Mammary epithelial cell (primary cell): ENCODE measurements at regions not wholly inside any gene's neighbourhood (a gene's known extent, or its start where the extent isn't known, plus 50 kb on each side); places are given as distances from the start of the nearest gene placed in this dataset.

Experiments used
- EZH2 ChIP-seq: IDR thresholded peaks from 2 replicates; pipeline ENCODE4 v1.6.1; 2012; ENCODE audit warnings: low read length, inconsistent platforms, borderline replicate concordance
- TF ChIP-seq, protein P1 (sequence below), 2 donors: IDR thresholded peaks in 1 of 2; conservative IDR thresholded peaks in 1 of 2; 2 replicates each; pipeline ENCODE4 v1.5.1; 2011 to 2012; ENCODE audit warnings: inconsistent platforms in 2 of 2, low read length in 2 of 2, mild to moderate bottlenecking in 2 of 2, control low read depth in 1 of 2, low read depth in 1 of 2; ENCODE audit not compliant: insufficient read depth in 1 of 2; ENCODE audit errors: extremely low read depth in 1 of 2

DNA sequence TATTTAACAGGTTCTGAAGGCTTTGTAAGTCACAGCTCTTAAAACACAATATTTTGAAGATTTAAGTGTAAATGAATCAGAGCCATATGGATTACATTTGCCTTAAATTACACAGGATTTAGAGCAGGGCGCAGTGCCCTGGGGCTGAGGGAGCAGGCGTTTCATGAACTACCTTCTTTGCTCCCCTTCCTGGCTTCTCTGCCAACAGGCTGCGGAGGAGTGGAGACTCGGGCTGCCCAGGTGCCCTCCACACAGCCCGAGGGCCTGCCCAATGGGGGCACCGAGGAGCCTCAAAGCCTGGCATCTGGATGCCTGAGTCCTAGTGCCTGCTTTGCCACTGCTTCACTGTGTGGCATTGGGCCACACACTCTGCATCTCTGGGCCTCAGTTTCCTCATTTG lies 90.6 kb upstream of the HAND1 start:
- no peak for TF ChIP-seq EZH2
- TF ChIP-seq, protein P1, sequence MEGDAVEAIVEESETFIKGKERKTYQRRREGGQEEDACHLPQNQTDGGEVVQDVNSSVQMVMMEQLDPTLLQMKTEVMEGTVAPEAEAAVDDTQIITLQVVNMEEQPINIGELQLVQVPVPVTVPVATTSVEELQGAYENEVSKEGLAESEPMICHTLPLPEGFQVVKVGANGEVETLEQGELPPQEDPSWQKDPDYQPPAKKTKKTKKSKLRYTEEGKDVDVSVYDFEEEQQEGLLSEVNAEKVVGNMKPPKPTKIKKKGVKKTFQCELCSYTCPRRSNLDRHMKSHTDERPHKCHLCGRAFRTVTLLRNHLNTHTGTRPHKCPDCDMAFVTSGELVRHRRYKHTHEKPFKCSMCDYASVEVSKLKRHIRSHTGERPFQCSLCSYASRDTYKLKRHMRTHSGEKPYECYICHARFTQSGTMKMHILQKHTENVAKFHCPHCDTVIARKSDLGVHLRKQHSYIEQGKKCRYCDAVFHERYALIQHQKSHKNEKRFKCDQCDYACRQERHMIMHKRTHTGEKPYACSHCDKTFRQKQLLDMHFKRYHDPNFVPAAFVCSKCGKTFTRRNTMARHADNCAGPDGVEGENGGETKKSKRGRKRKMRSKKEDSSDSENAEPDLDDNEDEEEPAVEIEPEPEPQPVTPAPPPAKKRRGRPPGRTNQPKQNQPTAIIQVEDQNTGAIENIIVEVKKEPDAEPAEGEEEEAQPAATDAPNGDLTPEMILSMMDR (conservative IDR thresholded peaks at IDR 0.05 in 1 of 2, IDR thresholded peaks at IDR 0.05 in 1 of 2; ENCODE audit: extremely low read depth in 1 of 2, insufficient read depth in 1 of 2, low read depth in 1 of 2, low read length in 2 of 2), result no peak
